ENCODE measurements at regions not wholly inside any gene's neighbourhood (a gene's known extent, or its start where the extent isn't known, plus 50 kb on each side); places are given as distances from the start of the nearest gene placed in this dataset.
"Not testable (repeated sequence)": the region's sequence is repeated elsewhere in the genome, so short reads cannot be mapped to it uniquely, and the experiment has no call there.

DNA sequence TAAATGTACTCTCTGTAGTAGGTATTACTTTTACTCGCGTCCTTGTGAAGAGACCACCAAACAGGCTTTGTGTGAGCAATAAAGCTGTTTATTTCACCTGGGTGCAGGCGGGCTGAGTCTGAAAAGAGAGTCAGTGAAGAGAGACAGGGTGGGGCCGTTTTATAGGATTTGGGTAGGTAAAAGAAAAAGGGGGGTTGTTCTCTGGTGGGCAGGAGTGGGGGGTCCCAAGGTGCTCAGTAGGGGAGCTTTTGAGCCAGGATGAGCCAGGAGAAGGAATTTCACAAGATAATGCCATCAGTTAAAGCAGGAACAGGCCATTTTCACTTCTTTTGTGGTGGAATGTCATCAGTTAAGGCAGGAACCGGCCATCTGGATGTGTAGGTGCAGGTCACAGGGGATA, 918.7 kb upstream of the CRIM1 start:
- TF ChIP-seq, protein P1, sequence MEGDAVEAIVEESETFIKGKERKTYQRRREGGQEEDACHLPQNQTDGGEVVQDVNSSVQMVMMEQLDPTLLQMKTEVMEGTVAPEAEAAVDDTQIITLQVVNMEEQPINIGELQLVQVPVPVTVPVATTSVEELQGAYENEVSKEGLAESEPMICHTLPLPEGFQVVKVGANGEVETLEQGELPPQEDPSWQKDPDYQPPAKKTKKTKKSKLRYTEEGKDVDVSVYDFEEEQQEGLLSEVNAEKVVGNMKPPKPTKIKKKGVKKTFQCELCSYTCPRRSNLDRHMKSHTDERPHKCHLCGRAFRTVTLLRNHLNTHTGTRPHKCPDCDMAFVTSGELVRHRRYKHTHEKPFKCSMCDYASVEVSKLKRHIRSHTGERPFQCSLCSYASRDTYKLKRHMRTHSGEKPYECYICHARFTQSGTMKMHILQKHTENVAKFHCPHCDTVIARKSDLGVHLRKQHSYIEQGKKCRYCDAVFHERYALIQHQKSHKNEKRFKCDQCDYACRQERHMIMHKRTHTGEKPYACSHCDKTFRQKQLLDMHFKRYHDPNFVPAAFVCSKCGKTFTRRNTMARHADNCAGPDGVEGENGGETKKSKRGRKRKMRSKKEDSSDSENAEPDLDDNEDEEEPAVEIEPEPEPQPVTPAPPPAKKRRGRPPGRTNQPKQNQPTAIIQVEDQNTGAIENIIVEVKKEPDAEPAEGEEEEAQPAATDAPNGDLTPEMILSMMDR (conservative IDR thresholded peaks at IDR 0.05; ENCODE audit: low read depth, low read length), result not testable (repeated sequence)
- TF ChIP-seq EZH2 (IDR thresholded peaks at IDR 0.05; ENCODE audit: borderline replicate concordance, low read depth, low read length, poor library complexity, severe bottlenecking), result not testable (repeated sequence)
